ENCODE measurements at regions not wholly inside any gene's neighbourhood (a gene's known extent, or its start where the extent isn't known, plus 50 kb on each side); places are given as distances from the start of the nearest gene placed in this dataset.

DNA sequence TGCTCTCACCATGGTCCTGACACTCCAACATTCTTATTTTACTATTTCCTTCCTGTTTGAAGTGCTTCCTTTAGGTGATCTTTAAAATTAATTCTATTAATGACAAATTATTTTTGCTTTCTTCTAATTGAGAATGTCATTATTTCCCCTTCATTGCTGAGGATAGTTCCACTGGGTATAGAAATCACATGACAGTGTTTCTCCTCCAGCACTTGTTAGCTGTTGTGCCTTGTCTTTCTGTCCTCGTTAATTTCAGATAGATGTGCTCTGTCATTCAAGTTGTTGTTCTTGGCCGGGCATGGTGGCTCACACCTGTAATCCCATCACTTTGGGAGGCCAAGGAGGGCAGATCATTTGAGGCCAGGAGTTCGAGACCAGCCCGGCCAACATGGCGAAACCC, 321.0 kb upstream of the RAB6C start:
- no peak for DNase-seq

DNA sequence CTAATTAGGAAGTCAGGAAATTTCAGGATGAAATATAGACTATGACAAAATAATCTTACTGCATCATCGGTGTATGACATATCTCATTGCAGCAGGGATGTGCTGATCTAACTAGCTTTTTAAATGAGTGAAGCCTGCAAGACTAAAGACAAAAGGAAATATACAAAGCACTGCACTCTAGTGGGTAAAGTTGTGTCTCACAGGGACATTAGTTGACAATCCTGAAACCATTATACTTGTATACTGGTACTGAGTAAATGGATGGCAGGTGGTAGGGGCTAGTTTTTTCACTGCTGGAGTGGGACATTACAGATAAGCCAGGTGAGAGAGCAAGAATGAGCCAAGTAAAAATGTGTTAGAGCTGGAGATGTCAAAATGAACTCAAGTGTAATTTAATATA, 317.5 kb upstream of the RAB6C start:
- no peak for DNase-seq

DNA sequence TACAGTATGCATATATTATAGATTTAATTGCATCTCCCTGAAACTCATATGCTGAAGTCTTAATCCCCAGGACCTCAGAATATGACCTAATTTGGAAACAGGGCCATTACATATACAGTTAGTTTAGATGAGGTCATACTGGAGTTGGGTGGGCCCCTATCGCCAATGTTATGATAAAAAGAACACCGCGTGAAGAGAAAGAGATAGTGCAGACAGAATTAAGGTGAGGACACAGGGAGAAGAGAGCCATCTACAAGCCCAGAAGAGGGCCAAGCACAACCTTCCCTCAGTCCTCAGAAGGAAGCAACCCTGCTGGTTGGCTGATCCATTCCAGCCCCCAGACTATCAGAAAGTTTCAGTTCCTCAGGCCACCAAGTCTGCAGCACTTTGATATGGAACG, 311.9 kb upstream of the RAB6C start:
- no peak for DNase-seq

DNA sequence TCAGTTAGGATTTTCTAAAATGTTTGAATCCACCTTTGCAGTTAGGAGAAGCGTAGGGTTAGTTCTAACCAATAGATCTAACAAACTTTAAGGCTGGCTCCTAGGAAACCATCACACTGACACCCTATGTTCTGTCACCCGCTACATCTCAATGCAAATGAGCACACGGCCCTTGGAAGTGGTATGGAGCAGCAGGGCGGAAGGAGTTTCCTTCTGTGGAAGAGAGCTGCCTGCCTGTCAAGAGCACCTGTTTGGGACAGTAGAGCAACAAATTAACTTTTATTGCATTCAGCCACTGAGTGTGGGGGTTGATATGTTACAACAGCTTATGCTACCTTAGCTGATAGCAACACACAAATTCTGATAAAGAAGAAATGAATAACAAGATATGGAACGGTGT, 306.9 kb upstream of the RAB6C start:
- DNase-seq = no peak

DNA sequence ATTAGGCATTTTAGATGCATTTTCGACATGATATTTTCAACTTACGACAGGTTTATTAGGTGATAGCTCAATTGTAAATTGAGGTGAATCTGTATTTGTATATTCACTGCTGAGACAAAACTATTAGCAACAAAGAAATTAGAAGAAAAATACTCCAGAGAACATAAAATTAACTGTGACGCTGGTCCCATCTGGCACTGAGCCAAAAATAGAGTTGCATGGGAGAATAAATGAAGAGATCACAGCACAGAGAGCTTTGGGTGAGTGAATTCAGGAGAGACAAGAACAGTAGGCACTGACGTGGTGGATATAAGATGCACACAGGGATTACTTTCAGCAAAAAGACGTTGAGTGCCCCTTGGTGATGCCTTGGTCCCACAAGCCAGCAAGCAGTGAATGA, 306.2 kb upstream of the RAB6C start:
- DNase-seq = no peak

DNA sequence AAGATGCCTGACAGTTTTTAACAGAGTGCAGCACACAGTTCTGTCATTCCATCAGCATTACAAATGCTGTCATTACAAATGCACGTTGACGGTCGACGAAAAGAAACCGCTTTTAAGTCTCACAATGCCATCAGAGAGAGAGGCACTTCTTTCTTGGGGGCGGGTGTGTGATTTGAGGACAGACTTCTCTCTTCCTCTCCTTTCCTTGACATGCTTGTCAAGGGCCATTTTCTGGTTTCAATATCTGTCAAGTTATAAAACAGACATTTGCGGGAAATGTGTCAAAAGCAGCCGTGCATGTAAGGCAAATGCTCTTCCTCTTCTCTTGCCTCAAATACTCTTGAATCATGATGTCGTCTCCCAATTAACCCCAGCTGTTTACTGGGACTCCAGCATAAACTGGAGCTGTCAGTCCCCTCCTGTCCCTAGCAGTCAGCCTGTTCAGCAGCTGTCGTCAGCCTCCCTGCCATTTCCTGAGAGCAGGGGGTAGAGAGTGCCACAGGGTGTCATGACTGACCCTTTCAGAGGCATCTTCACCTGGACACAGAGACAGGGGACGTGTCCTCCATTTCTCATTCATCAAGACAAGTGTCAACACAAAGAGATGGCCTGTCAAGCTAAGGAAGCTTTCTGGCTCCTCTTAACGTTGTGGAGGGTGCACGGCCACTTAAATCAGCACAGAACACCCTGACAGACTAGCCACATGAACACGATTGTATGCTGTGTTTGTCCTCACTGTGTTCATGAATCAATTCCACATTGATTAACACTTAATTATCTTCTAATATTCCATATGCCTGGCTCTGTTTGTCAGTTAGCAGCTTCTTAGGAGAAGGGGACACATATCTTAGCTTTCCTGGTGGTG, 305.4 kb upstream of the RAB6C start:
- no peak for DNase-seq

DNA sequence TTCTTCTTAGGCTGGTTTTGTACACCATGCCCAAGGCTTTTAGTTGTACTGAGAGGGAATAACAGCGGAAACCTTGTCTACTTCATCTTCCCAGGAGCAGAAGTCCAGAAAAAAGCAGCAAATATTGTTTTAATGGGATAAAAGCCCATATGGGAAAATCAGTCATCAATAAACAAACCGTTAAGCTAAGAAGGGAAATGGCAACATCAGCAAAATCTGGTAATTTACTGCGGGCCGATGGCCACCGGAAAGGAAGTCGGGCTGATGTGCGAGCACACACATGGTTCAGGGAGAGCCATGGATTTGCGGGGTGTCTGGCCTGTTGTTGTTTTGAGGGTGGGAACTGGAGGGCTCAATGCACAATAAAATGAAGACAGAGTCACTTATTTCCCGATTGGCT, 300.7 kb upstream of the RAB6C start:
- DNase-seq = no peak

DNA sequence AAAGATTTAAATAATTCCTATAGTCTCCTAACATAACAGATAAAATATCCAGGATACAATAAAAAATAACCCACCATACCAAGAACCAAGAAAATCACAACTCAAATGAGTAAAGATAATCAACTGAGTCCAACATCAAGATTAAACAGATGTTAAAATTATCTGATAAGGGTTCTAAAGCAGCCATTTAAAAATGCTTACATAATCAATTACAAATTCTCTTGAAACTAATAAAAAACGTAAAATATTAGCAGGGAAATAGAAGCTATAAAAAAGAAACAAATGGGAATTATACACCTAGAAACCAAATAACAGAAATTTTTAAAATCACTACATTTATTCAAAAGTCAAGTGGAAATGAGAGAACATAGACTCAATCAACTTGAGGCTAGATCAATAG, 297.7 kb upstream of the RAB6C start:
- DNase-seq = no peak

DNA sequence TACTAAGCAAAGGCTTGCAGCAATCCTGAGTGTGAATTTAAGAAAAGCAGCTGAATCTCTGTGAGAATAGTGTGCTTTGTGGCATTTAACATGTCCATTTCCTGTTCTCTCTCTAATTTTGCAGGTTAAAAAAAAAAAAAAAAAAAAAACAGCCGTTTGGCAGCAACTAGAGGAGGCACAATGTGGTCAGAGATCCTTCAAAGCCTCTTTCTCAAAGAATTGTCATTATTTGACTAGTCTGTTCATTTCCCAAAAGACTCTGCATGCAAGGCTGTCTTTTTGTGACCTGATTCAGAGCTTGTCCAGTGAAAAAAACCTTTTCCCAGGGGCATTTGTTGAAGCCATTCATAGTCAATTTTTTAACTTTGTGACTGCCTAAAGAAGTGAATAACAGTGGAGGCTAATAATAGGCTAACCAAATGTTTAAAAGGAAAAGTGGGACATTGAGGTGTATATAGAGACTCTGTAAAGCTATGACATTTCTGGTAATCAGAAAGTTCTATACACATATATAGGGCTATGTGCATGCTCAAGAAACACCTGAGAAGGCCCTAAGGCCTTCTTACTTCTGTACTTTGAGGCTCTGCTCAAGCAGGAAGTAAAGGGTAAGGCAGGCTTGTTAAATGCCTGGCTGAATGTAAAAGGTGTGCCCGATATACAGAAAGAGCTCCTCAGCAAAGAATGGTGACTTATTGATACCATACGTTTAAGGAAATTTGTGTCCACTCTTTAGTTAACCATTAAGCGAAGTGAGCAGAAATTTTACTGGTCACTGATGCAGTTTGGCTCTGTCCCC, 289.6 kb upstream of the RAB6C start:
- DNase-seq = no peak

DNA sequence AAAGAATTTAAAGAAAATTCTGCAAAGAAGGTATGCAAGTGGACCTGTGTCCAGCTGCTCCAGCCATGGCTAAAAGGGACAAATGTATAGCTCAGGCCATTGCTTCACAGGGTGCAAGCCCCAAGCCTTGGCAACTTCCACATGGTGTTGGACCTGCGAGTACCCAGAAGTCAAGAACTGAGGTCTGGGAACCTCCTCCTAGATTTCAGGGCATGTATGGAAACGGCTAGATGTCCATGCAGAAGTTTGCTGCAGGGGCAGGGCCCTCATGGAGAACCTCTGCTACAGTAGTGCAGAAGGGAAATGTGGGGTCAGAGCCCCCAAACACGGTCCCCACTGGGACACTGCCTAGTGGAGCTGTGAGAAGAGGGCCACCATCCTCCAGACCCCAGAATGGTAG, 284.0 kb upstream of the RAB6C start:
- no peak for DNase-seq

DNA sequence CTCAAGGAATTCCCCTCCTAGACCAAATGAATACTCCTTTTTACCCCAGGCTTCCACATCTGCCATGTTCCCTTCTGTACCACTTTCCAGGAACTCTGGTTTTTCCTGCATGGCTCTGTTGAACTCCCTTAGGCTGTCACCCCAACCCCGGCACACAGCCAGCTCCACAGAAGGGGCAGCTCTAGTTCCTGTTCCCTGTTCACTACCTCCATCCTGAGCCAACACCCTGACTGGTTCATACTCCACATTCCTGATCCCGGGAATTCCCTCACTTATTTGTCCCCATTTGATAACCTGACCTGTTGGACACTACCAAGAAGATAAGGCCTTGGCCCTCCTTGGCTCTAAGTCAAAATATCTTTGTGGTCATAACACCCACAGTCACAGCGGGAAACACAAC, 280.9 kb upstream of the RAB6C start:
- DNase-seq = no peak

DNA sequence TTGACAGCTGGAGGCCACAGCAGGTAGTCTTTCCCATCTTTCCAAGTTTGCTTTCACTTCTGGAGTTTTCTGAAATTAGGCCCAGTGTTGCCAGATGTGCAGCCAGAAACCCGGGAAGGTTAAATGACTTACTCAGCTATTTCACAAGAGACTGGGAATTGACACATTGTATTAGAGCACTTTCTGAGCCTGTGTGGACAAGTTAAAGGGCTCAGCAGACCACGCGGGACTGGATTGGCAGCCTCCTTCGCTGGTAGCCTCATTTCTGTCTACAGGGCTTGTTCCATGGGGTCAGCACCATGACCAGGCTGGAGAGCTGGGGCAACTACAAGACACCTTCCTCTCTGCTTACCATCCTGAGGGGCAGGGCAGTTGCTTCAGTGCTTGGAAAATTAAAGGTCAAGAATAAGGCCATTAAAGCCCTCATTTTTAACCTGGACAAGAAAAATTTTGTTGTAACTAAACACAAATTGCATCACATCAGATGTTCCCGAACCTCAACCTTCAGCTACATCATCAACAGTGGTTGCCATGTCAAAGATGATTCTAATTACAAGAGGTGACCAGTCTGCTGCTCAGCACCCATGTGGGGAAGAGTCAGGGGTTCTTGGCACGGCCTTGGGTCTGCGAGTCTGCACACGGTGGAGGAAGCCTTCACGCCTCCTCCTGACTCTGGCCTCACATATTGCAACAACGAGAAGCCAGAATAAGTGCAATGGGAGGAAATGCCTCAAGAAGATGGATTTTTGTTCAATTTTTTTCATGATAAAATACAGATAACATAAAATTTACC, 279.5 kb upstream of the RAB6C start:
- no peak for DNase-seq

DNA sequence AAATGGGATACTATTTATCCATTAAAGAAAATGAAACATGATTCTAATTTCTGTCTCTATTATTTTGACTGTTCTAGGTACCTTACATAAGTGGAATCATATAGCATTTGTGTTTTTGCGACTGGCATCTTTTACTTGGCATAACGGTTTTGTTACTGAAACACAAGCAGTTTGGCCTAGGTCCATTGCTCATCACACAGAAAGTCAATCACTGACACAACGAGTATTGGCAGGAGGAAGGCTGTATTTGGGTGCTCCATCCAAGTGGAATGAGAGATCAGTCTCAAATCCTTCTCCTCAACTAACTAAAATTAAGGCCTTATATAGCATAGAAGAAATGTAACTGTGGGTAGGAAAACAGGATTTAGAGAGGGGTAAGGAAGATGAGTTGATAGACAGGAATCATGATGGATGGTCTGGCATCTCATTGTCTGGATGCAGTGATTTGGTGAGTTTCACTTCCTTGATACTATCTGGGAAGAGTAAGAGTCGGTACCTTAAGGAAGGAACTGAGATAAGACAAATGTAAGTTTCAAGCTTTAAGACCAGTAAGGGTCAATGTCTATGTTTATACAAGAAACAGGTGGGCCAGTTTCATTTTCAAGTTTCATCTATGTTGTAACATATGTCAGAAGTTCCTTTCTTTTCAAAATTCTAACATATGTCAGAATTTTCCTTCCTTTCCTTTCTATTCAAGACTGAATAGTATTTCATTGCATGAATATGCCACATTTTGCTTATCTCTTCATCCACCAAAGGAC, 276.9 kb upstream of the RAB6C start:
- DNase-seq = no peak

DNA sequence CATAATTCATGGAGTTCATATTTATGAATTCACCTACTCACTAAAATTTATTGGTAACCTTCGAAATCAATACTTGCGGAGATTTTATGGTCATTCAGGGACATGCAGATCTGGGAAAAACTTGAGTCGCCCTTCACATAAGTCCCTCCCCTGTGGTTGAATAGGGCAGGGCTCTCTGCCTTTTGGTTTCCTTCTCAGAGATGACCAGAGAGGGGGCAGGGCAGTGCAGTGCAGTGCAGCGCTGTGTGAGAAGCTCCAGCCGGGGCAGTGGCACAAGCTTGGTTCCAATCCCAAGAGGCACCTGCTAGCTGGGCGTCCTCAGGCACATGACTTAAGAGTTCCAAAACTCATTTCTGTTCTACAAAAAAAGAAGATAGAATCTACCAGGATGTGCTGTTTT, 274.4 kb upstream of the RAB6C start:
- no peak for DNase-seq

DNA sequence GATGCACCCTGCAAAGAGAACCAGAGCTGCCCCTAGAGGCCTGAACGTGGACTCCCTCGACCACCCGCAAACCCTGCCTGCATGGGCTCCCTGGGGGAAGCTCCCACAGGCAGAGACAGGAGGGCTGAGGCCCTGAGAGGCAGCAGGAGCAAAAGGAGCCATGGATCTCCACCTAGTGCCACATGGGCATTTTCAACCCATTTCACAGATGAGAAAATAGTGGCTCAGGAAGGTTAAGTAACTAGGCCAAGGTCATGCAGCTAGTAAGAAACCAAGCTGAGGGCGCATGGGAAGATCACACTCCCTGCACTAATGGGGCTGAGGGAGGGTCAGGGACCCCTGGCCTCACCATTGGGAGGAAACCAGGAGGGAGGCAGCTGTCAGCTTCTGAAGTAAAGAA, 271.7 kb upstream of the RAB6C start:
- DNase-seq = no peak

DNA sequence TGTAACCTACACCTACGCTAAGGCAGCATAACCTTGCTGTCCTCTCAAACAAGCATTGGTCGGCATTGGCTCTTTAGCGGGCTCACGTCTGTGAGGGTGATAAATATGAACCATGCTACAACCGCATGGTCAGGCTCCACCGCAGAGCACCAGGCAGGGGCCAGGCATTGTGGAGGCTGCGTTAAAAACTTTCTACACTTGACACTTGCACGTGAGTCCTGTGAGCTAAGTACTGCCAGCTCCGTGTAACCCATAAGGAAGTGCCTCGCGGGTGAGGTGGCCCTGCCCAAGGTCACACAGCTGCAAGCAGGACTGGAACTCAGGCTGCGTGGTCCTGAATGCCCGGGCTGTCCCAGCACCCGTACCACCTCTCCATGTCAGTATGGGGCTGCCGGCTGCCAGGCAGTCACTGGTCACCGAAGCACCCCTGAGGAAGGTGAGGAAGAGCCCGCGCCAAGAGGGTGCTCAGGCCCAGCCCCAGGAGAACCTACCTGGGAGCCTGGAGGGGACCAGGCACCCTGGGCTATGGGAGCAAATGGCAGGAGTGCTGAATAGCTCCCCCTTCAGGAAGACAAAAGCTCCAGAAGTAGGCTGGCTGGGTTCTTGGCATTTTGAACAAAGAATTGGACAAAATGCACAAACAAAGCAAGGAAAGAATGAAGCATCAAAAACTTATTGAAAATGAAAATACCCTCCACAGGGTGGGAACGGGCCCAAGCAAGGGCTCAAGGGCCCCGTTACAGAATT, 271.1 kb upstream of the RAB6C start:
- no peak for DNase-seq

DNA sequence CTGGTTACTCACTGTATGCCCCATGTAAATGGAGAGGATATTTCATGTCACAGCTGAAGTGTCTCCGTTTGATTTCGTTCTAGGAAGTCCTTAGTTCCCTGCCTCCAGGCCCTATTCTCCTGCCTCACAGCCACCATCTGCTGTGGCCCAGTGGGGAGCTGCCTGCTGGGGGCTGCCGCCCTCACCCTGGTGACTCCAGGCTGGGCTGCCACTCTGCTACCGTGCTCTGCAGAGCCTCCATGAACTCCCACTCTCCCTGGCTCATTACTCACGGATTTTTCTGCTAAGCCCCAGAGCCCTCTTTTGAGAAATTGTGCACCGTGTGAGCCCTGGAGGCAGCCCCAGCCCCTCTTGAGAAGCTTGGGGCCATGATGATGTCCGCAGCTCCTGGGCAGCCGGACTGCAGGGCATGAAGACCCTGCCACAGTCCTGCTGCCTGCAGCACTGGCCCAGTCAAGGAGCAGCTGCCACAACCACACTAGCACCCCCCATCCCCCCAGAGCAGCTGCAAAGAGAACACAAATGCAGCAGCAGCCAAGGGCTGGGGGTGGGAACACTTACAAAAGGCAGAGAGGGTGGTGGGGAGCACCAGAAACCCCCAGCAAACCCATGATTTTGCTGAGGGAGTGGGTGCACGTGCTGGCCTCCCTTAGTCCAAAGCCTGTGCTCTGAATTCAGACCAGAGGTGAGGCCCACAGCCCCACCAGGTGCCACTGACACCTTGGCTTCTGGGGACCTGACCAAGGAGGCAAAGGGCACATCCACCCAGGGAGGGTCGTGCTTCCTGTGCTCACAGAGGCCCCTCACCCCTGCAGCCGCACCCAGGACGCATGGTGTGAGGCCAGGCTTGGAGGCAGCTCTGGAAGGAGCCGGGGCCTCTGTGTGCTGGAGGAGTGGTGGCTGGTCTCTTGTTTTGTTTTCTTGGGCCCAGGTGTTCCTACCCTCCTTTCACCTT, 270.2 kb upstream of the RAB6C start:
- DNase-seq = no peak

DNA sequence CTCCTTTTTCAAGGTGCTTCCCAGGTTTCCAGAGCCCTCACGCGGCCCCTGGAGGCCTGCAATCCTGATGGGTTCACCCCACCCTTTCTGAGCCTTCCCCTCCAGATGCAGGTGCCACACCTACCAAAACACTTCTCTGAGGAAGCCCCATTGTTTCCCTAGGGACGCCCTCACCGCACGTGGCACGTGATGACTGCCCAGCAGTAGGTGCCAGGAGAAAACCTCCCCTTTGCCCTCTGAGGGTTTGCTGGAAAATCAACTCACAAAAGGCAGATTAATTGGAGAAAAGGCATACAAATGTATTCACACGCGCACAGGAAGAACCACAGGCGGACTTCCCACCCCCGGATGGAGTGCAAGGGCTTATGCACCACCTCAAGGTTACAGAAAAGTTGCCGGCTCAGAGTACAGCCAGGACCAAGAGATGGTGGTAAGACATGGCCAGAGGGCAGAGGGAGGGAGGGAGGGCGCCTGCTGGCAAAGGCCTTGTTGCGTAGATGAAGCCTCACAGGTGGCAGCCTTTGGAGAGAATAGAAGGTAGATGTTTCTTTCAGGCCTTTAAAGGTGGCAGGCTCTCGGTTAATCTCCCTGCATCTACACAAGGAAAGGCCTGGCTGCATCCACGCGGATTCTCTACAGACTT, 269.4 kb upstream of the RAB6C start:
- no peak for DNase-seq

DNA sequence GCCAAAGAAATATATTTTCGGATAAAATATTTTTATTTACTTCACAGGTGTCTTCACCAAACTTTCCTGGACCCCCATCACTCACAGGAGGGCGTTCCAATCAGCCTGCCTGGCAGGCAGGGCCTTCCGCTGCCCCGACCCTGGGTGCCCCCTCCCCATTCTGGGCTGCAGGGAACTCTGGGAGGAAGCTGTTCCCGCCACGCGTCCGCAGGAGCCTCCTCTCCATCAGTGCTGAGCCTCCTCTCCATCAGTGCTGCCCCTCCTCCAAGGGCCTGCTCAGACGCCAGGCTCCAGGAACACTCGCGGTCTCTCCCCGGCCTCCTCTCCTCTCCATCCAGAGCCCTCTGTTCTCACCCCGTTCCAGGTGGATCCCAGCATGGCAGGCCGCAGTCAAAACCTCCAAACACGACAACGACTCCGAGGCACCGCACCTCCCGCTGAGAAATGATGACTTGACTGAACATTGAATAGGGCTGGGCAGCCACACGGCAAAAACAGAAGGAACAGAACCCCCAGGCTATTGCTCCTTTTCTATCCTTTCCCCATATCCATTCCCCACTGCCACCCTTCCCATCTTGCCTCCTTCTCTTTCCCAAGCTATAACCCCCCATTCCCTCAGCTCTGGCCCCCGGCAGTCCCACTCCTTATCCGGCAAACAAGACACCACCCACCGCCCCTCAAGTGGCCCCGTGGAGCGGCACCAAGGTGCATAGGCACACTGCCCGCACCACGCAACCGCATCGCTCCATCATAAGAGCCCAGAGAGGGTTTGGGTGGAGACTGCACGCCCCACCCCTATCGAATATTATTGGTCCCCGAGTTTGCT, 268.6 kb upstream of the RAB6C start:
- DNase-seq = no peak

All from T-helper 9 cell (primary cell).